T-helper 1 cell (primary cell): ENCODE measurements at regions not wholly inside any gene's neighbourhood (a gene's known extent, or its start where the extent isn't known, plus 50 kb on each side); places are given as distances from the start of the nearest gene placed in this dataset.
"Not testable (repeated sequence)": the region's sequence is repeated elsewhere in the genome, so short reads cannot be mapped to it uniquely, and the experiment has no call there.

Experiments used
- DNase-seq, 5 donors: peaks; one replicate each; pipeline ENCODE4 v3.0.0-alpha.2; 2012 to 2020

DNA sequence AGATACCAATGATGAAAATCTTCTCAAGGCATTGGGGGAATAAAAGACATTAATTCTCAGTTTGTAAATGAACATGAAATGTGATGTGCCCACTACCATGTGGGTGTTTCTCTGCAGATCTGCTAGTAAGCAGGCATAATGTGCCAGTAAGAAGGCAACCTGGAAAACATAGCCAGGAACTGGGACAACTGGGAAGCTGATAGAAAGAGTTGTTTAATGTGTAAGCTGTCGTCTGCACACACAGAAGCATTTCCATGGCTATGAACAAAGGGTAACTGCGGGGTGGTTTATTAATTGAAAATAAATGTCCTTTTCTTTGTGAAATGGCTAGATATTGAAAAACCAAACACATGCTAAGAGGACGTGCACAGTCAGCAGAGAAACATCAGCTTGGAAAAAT lies 52.0 kb downstream of the ZC3H11B start:
- no peak for DNase-seq

DNA sequence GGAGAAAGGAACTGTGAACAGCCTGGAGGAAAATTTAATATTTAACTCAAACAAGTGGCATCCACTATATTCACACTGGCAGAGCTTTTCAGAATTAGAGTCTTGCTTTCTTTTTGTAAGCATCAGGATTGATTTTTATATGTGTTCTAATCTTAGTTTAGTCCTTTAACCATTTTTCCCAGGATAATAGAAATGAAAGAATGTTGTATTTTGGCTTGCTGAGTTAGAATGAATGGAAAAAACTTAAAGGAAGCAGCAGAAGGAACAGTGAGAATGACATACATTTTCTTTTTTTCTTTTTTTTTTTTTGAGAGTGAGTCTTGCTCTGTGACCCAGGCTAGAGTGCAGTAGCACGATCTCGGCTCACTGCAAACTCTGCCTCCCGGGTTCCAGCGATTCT lies 53.0 kb downstream of the ZC3H11B start:
- DNase-seq = no peak

DNA sequence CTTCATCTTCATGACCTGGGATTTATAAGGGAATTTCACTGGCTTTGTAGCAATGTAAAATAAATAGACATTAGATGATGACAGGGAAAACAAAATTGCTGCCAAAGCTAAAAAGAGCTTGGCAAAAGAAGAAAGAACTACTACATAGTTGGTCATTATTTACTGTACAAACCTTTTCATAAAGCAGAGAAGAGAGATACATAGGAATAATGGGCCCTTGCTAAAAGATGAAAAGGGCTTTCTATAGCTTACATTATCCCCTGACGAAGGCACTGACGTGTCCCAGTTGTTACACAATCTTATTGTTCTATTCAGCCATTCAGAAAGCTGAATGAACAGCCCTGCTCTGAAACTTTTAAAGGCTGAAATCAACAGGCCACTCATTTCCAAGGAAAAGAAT lies 57.1 kb downstream of the ZC3H11B start:
- no peak for DNase-seq

DNA sequence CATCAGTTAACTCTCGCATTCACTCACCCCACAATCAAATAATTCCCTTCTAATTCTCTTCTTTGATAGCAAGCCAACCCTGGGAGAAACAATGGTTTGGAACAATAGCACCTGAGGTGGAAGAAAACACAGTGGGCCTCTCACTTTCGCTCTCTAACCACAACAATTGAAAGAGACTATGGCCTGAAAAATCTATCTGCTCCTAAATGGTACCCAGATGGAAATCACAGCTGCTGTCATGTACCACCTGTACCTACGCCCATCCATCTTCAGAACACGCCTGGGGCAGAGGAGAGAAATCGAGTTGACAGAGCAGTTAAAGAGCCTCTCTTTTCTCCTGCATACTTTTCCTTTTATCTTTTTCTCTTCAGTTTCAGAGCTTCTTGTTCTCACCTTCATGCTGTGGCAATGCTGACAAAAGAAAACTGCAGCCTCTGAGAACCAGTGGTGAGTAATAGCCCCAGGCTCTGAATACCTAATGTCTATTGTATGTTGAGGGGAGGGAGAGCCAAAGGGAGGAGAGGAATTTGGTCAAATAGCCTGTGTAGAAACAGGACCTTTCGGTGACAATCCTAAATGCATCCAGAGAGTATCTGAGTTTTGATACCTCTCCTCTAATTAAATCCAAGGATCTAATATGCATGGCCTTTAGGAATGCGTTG lies 57.7 kb downstream of the ZC3H11B start:
- no peak for DNase-seq

DNA sequence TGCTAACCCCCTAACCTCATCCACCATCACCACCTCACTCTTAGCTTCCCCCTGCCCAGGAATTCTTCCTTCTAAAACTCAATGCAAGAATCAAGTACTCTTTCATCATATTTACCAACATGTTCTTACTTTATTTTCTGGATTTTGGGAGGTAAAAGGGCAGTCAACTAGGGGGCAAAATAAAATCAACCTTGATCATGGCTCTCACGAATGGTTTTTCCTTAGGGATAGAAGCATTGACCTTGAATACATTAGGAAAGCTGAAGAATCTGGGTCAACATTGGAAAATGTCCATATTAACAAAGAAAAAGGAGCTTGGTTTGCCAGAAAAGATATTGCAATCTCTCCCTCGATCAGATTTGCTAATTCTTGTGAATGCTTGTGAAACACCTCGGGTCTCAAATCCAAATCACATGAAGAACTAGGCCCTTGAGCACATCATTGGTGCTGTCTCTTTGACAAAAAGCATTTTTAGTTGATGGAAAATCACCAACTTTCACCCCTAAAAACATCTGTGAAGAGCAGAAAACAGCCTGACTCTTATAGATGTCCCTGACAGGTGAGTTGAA lies 58.9 kb downstream of the ZC3H11B start:
- no peak for DNase-seq

DNA sequence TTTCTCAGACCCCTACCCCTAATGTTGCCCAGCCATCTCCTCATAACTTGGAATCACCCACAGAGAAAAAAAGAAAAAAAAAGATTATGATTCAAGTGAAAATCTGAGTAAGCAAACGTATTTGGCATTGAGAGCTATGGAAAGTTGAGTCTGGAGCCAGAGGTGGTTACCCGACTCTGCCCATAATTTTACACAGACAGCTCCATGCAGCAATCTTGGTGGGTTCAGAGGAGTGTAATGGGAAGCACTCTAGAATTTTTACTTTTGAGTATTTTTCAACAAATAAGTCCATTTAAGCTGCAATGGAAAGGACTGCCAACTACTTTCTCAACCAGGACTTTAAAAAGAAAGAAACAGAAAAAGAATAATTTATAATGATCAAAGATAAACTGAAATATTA lies 62.7 kb downstream of the ZC3H11B start:
- no peak for DNase-seq

DNA sequence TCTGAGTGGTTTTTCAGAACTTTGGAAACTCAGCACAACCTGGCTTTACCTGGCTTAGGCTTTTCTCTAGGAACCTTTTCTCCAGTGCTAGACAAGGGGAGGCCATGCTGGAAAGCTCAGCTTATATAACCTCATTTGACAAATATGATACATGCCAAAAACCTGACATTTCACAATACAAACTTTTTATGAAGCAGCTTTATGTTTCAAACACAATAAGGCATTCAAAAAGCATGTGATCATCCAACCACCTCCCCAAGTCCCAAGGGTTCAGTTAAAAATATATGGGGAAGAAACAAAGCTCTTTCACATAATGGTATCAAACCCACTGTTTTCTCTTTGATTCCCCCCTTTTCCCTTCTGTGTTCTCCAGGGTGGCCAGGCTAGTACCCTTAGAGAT lies 63.7 kb downstream of the ZC3H11B start:
- no peak for DNase-seq

DNA sequence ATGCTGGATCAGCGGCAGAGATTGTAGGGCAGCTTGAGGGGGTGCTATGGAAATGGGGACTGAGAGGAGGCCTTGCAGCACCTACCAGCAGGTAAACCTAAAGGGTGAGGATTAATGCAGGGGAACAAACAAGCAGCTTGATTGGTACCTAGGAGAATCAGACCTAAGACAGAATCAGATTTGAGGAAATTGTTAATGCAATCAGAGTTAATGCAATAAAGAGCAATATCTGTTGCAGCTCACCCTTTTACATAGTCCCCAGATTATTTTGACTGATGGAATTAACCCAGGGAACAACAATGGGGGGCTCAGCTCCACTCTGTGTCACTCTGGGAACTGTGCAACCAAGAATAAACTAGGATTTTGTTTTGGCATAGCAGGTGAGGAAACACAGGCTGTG lies 64.5 kb downstream of the ZC3H11B start:
- no peak for DNase-seq

DNA sequence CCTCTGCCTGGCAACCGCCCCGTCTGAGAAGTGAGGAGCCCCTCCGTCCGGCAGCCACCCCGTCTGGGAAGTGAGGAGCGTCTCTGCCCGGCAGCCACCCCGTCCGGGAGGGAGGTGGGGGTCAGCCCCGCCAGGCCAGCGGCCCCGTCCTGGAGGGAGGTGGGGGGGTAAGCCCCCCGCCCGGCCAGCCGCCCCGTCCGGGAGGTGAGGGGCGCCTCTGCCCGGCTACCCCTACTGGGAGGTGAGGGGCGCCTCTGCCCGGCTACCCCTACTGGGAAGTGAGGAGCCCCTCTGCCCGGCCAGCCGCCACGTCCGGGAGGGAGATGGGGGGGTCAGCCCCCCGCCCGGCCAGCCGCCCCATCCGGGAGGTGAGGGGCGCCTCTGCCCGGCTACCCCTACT lies 67.1 kb downstream of the ZC3H11B start:
- DNase-seq = not testable (repeated sequence)

DNA sequence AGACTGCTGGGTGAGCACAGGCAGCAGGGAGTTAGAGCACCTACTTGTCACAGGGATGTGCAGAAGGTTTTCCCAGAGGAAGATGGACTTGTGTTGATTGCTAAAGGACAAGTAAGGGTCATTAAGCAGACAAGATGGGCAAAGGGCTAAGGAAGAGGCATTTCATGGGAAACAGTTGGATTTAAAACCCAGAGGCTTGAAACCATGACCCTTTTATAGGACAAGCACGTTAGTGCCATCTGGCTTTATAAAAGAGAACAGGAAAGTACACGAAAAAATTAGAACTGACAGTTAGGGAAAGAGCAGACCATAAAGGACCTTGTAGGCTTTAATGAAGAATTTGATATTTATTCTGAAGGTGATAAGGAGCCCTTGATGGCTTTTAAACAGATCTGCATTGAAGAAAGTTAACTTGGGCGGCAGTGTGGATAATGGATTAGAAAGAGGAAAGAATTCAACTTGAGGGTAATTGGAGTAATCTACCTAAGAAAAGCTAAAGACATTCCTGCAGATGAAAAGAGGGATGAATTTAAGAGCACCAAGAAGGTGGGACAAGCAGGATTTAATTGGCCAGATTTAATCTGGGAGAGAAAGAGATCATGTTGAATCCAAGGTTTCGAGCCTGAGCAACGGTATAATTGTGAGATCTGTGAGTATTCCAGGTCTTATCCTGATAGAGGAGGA lies 68.6 kb downstream of the ZC3H11B start:
- DNase-seq = no peak

DNA sequence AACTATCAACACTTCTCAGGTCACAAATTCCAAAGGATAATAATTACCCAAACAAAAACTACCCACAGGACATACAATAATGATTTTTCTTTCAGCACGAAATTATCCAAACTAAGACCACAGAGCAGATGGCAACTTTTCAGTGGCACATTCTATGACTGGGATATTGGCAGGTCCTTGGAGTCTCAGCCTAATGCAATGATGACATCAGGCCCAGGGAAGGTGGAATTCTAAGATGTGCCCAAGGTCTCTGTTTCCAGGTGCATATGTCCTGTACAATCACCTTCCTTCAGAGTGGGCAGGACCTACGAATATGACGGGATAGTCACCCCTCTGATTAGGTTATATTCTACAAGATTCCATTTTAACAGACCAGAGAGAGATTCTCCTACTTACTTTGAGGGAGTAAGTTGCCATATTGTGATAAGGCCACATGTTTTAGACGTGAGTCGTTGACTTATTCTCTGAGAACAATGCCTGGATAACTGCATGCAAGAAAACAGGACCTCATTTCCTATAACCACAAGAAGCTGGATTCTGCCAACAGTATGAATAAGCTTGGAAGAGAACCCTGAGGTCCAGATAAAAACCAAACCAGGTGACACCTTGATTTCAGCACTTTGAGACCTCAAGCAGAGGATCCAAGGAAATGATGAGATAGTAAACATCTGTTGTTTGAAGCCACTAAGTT lies 69.9 kb downstream of the ZC3H11B start:
- DNase-seq = no peak

DNA sequence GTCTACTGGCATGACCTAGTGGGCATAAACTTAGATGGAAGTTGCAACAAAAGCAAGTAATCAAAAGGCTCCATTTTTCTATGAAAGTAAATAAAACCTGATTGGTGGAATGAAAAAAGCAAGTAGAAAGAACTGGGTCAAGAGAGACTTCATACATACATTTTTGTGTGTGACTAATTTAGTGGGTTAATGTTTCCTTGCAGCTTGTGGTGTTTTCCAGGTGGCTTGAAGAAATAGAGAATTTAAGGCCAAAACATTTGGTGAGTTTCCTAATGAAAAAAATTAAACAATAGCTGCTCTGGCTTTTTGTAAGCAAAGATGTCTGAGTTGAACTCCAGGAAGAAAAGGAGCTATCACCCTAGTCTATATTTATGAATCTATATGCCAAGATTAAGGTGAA lies 71.0 kb downstream of the ZC3H11B start:
- DNase-seq = no peak

DNA sequence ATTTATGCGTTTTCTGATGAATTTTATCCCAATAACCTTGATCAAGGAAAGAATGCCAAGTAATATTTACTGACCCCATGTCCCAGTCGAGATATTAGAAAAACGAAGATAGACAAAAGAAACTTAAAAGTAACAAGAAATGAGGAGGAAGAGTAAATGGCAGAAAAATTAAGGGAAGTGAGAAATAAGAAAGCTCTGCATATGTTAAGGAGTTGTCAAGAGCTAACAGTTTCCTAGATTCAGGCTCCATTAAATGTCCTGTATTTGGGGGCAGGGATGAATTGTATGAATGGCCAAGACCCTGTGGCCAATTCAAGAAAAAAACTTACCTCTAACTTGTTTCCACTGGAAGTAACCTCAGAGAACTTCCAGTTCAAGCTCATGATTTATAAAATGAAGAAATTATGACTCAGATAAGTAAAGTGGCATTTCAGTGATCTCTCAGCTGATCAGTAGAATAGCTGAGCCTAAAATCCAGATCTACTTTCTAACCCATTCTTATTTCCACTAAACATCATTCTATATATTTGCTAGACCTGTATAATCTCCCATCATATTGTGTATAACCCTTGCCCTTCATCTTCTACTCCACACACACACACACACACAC lies 73.2 kb downstream of the ZC3H11B start:
- DNase-seq = no peak

DNA sequence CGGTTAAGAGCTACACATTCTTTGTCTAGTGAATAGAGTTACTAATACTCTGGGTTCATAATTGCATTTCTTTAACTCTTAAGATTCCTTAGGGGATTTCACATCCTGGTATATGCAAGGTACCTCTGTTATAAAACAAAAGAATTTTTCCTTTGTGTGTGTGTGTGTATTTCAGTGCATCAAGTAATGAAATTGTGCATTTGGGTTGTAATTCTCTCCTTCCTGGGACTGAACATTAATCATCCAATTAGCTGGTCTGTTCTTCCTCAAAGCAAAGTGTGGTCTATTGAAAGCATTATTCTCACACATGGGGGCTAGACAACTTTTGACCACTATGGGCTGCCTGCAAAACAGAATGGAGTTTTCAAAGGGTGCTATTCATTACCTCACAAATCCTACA lies 74.0 kb downstream of the ZC3H11B start:
- DNase-seq = no peak

DNA sequence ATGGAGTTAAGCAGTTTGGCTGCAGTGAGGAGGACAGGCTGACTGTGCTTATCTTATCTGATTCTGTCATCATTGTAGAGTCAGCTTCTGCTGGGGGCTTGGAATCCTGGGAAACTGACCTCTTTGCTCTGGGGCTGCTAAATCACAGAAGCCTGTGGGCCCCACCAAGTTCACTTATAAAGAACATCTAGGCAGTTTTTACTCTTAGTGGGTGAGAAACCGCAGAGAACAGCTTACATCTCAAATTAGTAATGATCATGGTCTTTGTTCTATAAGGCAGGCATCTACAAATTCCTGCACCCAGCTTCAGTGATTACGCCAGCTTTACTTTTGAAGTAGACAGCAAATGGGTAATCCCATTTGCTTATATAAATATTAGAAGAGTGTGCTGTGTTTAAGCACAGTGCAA lies 75.7 kb downstream of the ZC3H11B start:
- no peak for DNase-seq

DNA sequence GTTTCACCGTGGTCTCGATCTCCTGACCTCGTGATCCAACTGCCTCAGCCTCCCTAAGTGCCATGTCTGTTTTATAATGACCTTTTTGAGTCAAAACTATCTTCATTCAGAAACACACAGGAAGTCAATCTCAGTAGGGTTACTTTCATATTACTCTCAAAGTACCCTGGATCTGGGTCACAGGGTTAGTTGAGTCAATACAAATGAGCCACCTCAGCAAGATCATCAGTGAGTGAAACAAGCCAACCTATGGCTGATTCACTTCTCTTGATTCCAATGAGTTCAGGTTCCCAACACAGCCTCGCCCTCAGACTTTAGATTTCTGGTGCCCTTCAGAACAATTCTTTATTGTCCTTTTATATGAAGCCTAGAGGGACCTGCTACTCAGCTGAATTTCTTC lies 76.9 kb downstream of the ZC3H11B start:
- peak in 1 of 5 donors; percentile 14 for DNase-seq

DNA sequence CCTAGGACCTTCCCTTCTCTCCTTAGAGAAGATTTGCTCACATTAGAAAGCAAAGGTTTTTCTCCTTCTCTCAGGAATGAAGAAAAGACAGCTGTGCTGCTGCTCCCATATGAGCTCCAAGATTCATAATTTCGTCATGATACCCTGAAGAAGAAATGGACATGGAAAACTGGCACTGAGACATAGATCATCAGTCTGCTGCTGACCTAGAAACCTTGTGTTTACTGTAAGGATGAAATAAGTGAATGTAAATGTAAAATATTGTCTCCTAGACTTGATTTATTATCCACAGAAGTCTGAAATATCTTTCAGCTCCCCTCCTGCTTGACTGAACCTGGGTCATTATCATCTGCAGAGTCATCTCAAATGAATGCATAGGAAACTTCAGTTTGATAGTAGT lies 77.9 kb downstream of the ZC3H11B start:
- DNase-seq = no peak

DNA sequence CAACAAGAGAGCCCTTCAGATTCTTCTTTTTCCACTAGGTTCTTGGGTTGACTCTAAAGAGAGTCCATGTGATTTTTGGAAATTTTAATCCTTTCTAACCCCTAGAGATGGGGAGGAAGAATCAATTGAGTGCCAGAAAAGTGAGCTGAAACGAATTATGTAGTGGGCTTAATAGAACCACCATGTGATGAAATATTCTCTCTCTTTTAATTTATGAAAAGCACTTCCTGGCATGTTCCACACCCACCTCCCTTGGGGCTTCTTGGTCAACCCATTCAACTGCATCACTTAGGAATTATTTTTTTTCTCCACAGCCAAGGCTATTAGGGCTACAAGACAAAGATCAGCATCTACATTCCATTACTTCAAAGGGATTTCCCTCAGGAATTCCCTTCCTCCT lies 79.6 kb downstream of the ZC3H11B start:
- no peak for DNase-seq

DNA sequence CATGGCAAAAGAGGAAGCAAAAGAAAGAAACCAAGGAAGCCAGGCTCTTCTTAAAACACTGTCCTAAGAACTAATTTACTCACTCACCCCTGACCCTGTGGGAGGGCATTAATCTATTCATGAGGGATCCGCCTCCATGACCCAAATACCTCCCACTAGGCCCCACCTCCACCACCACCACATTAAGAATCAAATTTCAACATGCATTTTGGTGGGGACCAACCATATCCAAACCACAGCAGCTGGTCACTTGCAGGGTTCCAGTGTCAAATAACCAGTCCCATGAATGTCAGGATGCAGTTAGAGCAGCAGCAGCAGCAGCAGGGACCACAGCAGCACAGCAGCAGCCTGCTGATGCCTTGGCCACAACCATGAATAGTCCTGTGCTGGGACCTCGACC lies 83.8 kb downstream of the ZC3H11B start:
- no peak for DNase-seq

DNA sequence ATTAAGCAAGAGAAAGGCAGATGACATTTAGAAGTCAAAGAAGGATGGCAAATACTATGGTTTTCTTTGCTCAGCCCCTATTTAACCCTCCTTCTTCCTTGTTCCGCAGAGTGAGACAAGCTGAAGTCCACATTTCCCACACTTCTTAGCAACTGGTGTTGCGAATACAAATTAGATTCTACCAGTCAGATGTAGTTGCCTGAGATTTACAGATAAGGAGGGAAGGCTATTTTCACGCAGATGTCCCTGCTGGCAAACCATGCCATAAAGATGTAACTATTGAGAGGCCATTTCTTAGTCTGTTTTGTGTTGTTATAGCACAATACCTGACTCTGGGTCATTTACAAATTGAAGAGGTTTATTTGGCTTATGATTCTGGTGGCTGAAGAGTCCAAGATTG lies 84.3 kb downstream of the ZC3H11B start:
- DNase-seq = no peak

DNA sequence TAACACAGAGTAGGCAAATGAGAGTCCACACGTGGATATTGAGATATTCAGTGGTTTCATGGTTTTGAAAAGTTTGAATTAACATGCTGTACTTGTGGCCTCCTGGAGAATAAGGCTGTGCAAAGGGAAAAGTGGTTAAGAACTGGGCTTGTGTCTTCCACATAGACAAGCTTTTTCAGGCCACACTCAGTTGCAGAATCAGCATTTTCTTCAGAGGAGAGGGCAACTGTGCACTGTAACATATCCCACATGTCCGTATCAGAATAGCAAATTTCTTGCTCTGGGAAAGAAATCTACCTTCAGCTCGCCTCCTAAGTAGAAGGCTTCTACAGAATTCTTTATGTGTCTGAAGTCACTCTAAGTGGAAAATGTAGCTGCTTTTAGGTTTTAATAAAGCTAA lies 84.9 kb downstream of the ZC3H11B start:
- DNase-seq = no peak

DNA sequence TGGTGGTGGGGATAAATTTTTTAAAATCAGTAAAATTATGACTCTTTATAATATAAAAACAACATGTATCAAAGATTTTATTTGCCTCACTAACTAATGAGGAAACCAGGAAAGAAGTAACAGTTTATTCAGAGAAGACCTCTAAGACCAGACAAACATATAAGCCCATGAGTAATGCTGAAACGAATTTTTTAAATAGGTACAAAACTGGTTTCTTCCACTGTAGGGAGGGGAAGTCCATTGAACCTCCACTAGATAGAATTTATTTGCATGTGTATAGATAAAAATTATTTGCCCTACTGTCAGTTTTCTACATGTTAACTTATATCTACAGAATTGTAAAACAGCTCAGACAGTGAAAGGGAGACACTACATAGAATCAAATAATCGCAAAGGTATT lies 86.8 kb downstream of the ZC3H11B start:
- DNase-seq = no peak

DNA sequence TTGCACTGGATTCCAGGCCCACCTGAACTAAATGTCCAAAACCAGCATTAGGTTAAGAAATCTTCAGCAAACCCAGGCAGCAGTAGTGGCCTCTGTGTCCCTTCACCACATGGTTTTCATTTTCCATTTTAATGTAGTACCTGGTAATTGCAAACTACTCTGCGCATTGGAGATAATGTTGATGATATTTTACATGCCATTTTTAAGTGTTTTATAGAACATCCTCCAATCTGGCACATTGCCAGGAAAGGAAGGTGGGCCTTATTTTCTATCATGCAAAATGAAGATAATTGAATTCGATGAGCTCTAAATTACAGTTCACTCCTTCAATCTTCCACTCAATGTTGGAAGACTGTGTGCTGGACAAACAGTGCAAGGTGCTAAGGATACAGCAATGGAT lies 89.5 kb downstream of the ZC3H11B start:
- DNase-seq = no peak

DNA sequence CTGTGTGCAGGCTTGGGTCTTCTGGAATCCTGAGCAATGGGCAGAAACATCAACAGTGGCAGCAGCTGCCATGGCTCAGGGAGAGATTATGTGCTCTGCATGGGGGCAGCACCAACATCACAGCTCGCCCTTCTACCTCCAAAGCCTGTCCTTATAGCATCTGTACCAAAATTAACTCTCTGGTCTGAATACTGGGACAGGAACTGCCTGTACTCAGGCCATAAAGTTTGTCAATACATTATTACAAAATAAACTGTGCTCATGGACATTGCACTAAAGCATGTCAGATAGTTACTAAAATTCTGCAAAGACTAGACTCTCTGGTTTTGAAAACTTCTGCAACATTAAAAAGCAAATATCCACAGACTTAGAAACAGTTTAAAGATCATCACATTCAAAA lies 91.6 kb downstream of the ZC3H11B start:
- DNase-seq = no peak
